ENCODE measurements at regions not wholly inside any gene's neighbourhood (a gene's known extent, or its start where the extent isn't known, plus 50 kb on each side); places are given as distances from the start of the nearest gene placed in this dataset.

DNA sequence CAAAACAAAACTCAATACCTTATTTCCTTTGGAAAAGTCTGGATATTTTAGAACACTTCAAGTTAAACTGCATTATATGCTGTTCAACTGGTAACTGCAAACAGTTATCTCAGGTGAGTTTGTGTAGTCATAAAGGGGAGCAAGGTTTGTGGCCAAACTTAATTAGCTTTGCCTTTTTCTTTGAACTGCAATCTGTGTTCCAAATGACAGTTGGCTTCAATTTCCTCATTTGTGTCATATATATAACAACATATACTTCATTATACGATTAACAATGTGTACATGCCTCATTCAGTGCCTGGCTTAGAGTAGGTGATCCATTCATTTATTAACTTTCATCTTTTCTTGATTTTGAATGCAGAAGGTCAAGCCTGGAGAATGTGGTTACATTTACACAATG lies 55.8 kb downstream of the KCNE4 start:
- DNase-seq (ENCODE audit: low read depth in 4 of 4, low spot score in 2 of 4): no peak

DNA sequence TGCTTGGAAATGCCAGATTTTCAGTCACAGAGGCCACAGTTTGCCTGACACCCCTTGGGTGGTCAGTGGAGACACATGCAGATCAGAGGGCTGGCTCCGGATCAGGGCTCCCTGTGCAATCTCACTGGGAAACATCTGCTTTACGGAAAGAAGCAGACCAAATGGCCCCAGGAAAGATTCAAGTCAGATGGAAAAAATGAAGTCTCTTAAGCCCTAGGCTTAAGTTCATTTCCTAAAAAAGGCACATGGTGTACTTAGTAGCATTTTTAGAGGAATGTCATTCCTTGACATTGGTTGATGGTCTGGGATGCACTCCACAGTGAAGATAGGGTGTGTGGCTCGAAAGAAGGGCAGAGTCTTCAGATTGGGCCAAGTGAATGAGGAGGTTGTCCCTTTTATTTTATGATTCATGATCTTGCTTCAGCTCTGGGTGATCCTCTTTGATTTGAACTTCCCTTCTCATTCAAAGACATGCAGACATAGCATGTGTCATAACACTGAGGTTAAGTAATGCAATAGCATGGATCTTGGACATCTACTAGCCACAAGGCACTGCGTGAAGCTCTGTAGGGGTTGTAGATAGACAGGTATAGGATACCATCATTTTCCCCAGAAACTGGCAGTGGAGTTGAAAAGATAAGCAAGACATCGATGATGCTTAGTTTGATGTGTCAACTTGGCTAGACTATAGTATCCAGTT lies 56.5 kb downstream of the KCNE4 start:
- no peak for DNase-seq (ENCODE audit: low read depth in 4 of 4, low spot score in 2 of 4)

DNA sequence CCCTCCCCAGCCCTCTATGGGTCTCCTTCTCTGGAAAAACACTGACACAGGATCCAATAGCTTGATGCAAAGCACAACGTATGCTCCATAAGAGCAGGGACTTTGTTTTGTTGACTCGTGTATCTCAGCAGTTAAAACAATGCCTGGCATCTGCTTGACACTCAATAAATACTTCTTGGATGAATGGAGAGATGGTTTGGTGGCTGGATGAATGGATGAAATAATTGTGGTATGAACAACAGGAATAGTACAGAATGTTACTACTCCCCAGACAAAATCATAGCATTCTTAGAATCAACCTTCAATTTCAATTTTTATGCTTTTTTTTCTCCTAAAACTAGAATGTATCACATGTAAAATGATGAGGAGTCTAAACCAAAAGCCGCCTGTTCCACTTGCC lies 57.4 kb downstream of the KCNE4 start:
- no peak for DNase-seq (ENCODE audit: low read depth in 4 of 4, low spot score in 2 of 4)

DNA sequence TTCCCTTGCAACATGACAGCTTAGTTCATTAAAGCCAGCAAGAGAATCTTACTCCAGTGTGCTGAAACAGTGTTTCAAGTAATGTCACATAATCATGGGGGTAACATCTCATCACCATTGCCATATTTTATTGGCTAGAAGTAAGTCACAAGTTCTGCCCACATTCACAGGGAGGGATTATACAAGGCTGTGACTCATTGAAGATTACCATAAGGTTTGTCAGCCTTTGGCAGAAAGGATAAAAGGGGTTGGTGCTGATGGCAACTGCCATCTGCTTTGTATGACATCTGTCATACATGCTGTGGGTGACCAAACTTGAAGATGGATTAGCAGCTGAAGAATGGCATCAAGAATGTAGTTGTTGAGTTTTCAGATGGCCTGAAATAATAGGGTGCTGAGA lies 61.2 kb downstream of the KCNE4 start:
- no peak for DNase-seq (ENCODE audit: low read depth in 4 of 4, low spot score in 2 of 4)

GRCh38 chr2:223114170-223114569 lies 62.2 kb downstream of the KCNE4 start:
- no peak for DNase-seq (ENCODE audit: low read depth in 4 of 4, low spot score in 2 of 4)

DNA sequence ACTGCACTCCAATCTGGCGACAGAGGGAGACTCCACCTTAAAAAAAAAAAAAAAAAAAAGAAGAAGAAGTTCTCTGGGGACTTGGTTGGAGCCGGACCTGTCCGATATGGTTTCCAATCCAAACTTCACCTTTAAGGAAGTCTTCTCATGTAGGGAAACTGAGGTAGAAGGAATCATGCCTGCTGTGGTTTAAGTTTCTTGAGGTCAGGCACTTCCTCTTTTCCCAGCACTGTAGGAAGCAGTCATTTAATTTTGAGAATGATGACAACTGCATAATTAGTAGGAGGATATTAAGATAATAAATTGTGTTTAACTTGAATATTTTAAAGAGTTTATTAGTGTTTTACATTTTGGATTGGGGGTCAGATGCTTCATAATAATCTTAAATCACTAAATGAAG lies 62.9 kb downstream of the KCNE4 start:
- DNase-seq (ENCODE audit: low read depth in 4 of 4, low spot score in 2 of 4): no peak

DNA sequence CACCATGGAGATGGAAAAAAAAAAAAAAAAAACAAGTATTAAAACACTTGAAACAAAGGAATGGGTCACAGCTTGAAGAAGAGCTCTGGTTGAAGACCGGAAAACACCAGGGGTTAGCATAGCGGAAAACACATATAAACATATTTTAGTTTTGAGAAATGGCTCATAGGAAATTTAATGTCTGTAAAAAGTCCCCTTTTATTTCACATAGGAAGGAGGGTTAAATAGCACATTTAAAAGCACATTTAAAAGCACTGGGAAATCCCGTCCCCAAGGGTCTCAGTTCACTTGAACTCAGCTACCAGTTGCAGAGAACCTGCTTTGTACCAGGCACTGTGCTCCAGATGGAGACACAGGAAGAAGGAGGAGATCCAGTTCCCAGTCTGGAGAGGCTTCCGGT lies 65.5 kb downstream of the KCNE4 start:
- DNase-seq (ENCODE audit: low read depth in 4 of 4, low spot score in 2 of 4): no peak

DNA sequence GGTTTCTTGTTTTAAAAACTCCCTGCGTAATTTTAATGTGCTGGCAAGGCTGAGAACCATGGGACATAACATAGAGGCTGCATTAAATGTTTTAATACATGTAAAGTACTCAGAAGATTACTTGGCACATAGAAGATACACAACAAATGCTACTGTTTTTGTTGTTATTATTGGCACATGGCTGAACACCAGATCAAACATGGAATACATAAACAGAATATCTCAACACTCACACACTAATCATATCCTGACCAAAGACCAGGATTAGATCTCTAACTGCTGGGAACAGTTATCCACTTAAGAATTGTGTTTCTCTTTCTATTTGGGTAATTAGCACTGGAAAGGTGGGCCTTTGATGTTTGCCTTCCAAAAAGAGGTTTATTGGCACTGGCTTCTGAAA lies 69.3 kb downstream of the KCNE4 start:
- DNase-seq (ENCODE audit: low read depth in 4 of 4, low spot score in 2 of 4): no peak

DNA sequence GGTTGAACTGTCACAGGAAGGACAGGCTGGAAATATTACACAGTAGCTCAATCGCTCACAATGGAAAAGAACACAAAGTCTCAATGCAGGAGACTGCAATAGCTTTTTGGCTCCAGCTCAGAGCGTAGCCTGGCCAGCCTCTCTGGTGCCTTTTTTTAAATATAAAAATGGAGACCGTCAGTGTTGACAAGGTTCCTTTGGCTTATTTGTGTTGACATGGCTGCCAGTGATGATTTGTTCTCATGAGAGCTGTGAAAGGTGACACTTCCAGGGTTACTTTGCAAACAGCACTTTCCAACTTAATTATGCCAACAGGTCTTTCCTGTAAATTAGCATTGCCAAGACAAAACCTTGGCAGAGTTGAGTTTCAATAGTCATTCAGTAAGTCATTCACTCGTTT lies 70.8 kb downstream of the KCNE4 start:
- DNase-seq (ENCODE audit: low read depth in 4 of 4, low spot score in 2 of 4): no peak

DNA sequence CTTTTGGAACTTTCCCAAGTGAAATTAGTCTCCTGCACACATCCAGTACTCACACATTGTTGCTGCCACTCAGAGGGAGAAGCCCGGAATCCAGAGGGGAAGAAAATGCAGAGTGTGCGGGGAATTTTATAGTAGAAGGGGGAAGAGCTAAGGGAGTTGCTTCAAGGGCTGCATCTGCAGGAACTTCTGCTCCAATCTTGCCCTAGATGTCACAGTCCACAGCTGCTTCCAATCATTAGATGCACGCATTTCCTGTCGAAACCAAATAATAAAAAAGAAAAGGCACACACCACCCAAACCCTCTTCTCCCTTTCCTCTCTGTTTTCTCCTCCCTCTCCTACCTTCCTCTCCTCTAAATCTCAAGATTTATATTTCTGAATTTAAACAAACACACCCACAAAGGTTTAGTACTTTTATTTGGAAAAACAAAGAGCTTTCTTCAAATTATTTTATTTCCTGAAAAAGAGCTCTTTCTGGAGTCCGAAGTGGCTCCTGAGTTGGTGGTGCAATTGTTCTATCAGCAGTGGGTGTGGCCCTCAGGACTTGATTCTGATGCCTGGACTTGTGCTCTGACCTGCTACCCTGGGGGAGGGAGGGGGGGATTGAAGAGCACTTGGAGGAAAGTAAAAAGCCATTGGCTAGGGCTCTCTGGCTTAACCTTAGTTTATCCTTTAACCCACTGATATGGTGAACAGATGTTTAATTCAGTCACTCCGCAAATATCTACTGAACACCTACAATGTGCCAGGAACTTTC lies 72.0 kb downstream of the KCNE4 start:
- DNase-seq (ENCODE audit: low read depth in 4 of 4, low spot score in 2 of 4): peak in 3 of 4 donors; percentile 24 to 50 (median 34)

- no peak for DNase-seq (ENCODE audit: low read depth in 4 of 4, low spot score in 2 of 4)
Measured at GRCh38 chr2:223141606-223142005, 89.6 kb downstream of the KCNE4 start.

- no peak for DNase-seq (ENCODE audit: low read depth in 4 of 4, low spot score in 2 of 4)
Measured at GRCh38 chr2:223142118-223142517, 90.1 kb downstream of the KCNE4 start.

GRCh38 chr2:223147431-223147830 lies 95.4 kb downstream of the KCNE4 start:
- no peak for DNase-seq (ENCODE audit: low read depth in 4 of 4, low spot score in 2 of 4)

DNA sequence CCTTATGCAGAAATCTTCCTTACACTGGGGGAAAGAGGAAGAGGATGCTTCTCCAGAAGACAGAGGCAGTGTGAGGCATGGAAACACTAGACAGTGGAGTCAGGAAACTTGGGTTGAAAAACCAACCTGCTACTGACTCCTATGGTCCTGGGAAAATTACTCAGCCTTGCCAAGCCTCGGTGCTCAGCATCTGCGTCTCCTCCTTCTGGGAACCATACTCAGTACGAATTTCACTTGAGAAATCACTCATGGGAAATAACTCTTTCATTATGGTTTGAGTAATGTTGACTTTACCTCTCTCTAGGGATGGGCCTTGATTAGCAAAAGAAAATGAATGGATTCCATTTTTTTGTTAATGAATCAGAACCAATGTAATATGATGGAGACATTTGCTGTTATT lies 96.5 kb downstream of the KCNE4 start:
- no peak for DNase-seq (ENCODE audit: low read depth in 4 of 4, low spot score in 2 of 4)

- DNase-seq (ENCODE audit: low read depth in 4 of 4, low spot score in 2 of 4): no peak
Measured at GRCh38 chr2:223155956-223156355, 104.0 kb downstream of the KCNE4 start.

DNA sequence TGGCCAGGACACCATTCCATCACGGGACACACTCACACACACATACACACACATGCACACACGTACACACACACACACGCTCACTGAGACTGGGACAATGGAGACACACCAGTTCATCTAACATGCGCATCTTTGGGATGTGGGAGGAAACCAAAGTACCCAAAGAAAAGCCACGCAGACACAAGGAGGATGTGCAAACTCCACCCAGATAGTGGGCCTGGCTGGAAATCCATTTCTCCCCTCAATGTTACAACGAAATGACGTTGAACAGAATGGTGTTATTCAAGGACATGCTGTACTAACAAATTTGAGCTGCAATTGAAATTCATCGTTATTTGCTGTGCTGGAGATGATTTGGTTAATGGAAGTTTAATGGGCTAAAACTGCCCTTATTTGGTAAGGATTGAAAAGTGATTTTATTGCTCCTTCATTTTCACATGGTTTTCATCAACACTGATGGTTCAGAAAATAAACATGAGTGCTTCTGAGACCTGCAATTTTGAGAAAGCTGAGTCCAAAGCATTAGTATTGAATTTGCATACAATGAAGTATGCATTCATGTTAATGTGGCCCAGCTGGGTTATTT lies 110.0 kb downstream of the KCNE4 start:
- DNase-seq (ENCODE audit: low read depth in 4 of 4, low spot score in 2 of 4): no peak

- no peak for DNase-seq (ENCODE audit: low read depth in 4 of 4, low spot score in 2 of 4)
Measured at GRCh38 chr2:223165423-223166214, 113.6 kb downstream of the KCNE4 start.

DNA sequence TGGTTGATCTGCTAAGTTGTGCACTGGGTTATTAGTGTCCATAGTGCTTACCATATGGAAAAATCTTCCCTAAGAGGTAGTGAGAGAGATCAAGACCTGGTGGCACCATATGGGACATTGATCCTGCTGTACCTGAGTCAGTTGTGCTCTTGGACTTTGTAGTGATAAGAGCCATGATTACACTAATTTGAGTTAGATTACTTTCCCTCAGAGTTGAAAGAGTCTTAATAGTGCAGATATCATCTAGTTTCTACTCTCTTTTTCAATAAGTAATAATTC lies 114.2 kb downstream of the KCNE4 start:
- no peak for DNase-seq (ENCODE audit: low read depth in 4 of 4, low spot score in 2 of 4)

DNA sequence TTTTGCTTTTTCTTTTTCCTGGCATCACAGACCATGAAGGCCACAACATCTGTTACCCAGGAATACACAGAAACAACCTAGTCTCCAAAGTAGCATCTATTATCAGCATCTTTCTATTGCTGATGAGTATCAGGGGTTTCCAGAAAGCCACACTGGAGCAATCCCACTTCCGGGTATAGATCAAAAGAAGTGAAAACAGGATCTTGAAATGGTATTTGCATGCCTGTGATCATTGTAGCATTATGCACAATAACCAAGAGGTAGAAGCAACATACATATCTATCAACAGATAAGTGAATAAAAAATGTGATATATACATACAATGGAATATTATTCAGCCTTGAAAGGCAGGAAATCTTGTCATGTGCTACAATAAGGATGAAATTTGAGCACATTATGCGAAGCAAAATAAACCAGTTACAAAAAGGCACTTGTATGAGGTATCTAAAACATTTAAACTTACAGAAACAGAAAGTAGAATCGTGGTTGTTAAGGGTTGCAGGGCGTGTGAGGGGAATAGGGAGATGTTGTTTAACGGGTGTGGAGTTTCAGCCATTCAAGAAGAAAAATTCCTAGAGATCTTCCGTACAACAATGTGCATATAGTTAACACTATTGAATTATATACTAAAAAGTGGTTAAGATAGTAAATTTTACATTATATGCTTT lies 115.1 kb downstream of the KCNE4 start:
- no peak for DNase-seq (ENCODE audit: low read depth in 4 of 4, low spot score in 2 of 4)

DNA sequence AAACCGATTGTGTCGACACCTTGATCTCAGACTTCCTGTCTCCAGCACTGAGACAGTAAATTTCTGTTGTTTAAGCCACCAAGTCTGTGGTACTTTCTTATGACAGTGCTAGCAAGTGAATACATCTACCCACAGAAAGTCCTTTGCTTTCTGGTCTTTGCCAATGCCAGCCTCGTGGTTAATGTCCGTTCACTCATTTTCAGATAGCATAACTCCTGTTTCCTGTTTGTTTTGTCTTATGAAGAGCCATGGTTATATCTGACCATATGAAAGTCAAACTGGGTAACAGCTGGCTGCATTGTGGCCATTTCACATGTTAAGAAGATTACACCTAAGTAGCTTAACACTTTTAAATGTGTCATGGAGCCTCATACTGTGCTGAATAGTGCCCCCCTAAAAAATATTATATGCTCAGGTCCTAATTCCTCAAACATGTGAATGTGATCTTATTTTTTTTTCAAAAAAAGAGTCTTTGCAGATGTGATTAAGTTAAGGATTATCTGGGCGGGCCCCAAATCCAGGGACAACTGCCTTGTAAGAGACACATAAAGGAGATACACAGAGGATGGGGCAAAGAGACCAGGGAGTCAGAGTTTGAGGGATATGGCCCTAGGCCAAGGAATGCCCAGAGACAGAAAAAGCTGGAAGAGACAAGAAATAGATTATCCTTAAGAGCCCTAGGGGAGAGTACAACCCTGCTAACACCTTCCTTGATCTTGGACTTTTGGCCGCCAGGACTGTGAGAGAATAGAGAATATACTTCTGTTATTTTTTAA lies 118.0 kb downstream of the KCNE4 start:
- DNase-seq (ENCODE audit: low read depth in 4 of 4, low spot score in 2 of 4): no peak
